ENCODE measurements at regions not wholly inside any gene's neighbourhood (a gene's known extent, or its start where the extent isn't known, plus 50 kb on each side); places are given as distances from the start of the nearest gene placed in this dataset.

GRCh38 chr6:132214716-132215115 is 186.6 kb downstream of the MOXD1 start:
- Histone ChIP-seq H3K9me1 (ENCODE audit: insufficient read depth, low read length) (no peaks in the 10 kb centered on the region), H4K5ac (ENCODE audit: low read depth, low read length) (no peak overlapping the region; the same call in 1 of the 2 replicates), H3K18ac (ENCODE audit: low read depth, low read length) (peak overlapping the region; percentile 32; the same call in 1 of the 2 replicates), H3K56ac (ENCODE audit: extremely low read depth, insufficient read depth, low read length) (no peak overlapping the region), H3K36me3 (ENCODE audit: control insufficient read depth, insufficient read depth, low read length) (no peaks in the 10 kb centered on the region), H3K14ac (replicated peaks; ENCODE audit: low read depth, low read length) (no peak overlapping the region), H2AK5ac (ENCODE audit: low read depth, low read length) (0 out of 2 replicates have a peak overlapping the region, but pooled peaks have one; percentile 4), H3K4ac (ENCODE audit: low read depth, low read length) (no peak overlapping the region), H3K4me1 (ENCODE audit: control insufficient read depth, insufficient read depth, low read length) (peaks cover 4% of the 10 kb centered on the region), H3K27me3 (ENCODE audit: control insufficient read depth, insufficient read depth, low read length) (no peaks in the 10 kb centered on the region), H3K79me1 (ENCODE audit: low read depth in 1 of 2, low read length in 2 of 2) (no peaks in the 10 kb centered on the region), H3K9ac (ENCODE audit: low read depth, low read length) (no peak overlapping the region), H2BK5ac (ENCODE audit: low read depth, low read length, poor library complexity, severe bottlenecking) (no peak overlapping the region), H3K4me3 (ENCODE audit: insufficient read depth, low read depth, low read length) (no peak overlapping the region), H4K8ac (ENCODE audit: low read depth in 2 of 2, low read length in 2 of 2) (no peak overlapping the region), H2AK9ac (replicated peaks; ENCODE audit: low read depth, low read length, poor library complexity) (no peak overlapping the region), H2BK20ac (ENCODE audit: low read depth, low read length) (no peak overlapping the region), H3K23ac (ENCODE audit: low read depth, low read length) (no peak overlapping the region), H3K9me3 (ENCODE audit: control insufficient read depth, insufficient read depth, low read length) (peaks cover 3% of the 10 kb centered on the region; the same call in 1 of the 2 replicates), H2BK15ac (ENCODE audit: low read depth, low read length) (no peak overlapping the region), H3K4me2 (ENCODE audit: low read depth, low read length) (no peak overlapping the region), H2AFZ (replicated peaks; ENCODE audit: low read length, poor library complexity) (no peak overlapping the region), H3K27ac (ENCODE audit: insufficient read depth, low read length) (no peak overlapping the region), H2BK120ac (ENCODE audit: low read depth, low read length) (no peak overlapping the region), H4K20me1 (ENCODE audit: insufficient read depth, low read length) (no peaks in the 10 kb centered on the region), H4K91ac (ENCODE audit: insufficient read depth, low read depth, low read length) (0 out of 2 replicates have a peak overlapping the region, but pooled peaks have one; percentile 4)
- DNase-seq (no peak), ATAC-seq (ENCODE audit: low read depth) (no peak)
- dilution Hi-C loops (cut with HindIII; ENCODE audit: low sequenced_read_pairs, unreplicated experiment): no loop called here
- in situ Hi-C loops (cut with MboI; ENCODE audit: low sequenced_read_pairs): loop anchor here (10.0 kb wide), 1 partner anchor 250 kb away; no protein-coding TSS in a partner anchor
- no CpG with 5 or more reads among the region's 2 CpGs for WGBS, 2 experiments (ENCODE audit: extremely low coverage in 2 of 2, insufficient read length in 1 of 2)
- POLR2A ChIA-PET (ENCODE audit: unreplicated experiment): no interaction called here
- TF ChIP-seq CHD1 (IDR thresholded peaks at IDR 0.05; ENCODE audit: low read depth, low read length): no peak
- TF ChIP-seq MXI1 (IDR thresholded peaks at IDR 0.05; ENCODE audit: borderline replicate concordance, low read depth, low read length): no peak
- TF ChIP-seq MAZ (IDR thresholded peaks at IDR 0.05; ENCODE audit: borderline replicate concordance, low read depth, low read length): no peak
- TF ChIP-seq RAD21 (IDR thresholded peaks at IDR 0.05; ENCODE audit: low read length): no peak
- TF ChIP-seq POLR2A (IDR thresholded peaks at IDR 0.05; ENCODE audit: low read depth, low read length): no peak
- TF ChIP-seq FOS (IDR thresholded peaks at IDR 0.05; ENCODE audit: low read depth, low read length): no peak
- no peak for TF ChIP-seq NFE2L2 (IDR thresholded peaks at IDR 0.05; ENCODE audit: low read depth, low read length)
- TF ChIP-seq CTCF (conservative IDR thresholded peaks at IDR 0.05; ENCODE audit: low read depth, low read length): no peak
- TF ChIP-seq USF2 (IDR thresholded peaks at IDR 0.05; ENCODE audit: low read depth, low read length): no peak
- no peak for TF ChIP-seq RCOR1 (IDR thresholded peaks at IDR 0.05; ENCODE audit: insufficient replicate concordance, low read length)
- no TSS peak for BruUV-seq (replicated peaks)
- CTCF ChIA-PET: no interaction called here
- intact Hi-C loops (cut with micrococcal nuclease): no loop called here

All from IMR-90 (cell line).